ENCODE measurements at regions not wholly inside any gene's neighbourhood (a gene's known extent, or its start where the extent isn't known, plus 50 kb on each side); places are given as distances from the start of the nearest gene placed in this dataset.

GRCh38 chr7:20021066-20021465 is 196.1 kb downstream of the MACC1 start:
- TF ChIP-seq ELF4 (IDR thresholded peaks at IDR 0.05) (no peak), FOXM1 (IDR thresholded peaks at IDR 0.05; ENCODE audit: borderline replicate concordance) (no peak)

Data from HEK293T (cell line).